Stomach smooth muscle (tissue), 2 donors: ENCODE measurements at regions not wholly inside any gene's neighbourhood (a gene's known extent, or its start where the extent isn't known, plus 50 kb on each side); places are given as distances from the start of the nearest gene placed in this dataset.

Experiments
- H3K27ac ChIP-seq: one replicate; pipeline ENCODE4 v1.7.0; 2013; ENCODE audit warnings: mild to moderate bottlenecking, low read length, inconsistent platforms
- H3K27me3 ChIP-seq, 2 donors: one replicate each; pipeline ENCODE4 v1.7.0; 2013; ENCODE audit warnings: low read length in 2 of 2; ENCODE audit not compliant: insufficient read depth in 2 of 2, control insufficient read depth in 1 of 2
- H3K36me3 ChIP-seq, 2 donors: one replicate each; pipeline ENCODE4 v1.7.0; 2013; ENCODE audit warnings: low read length in 2 of 2; ENCODE audit not compliant: control insufficient read depth in 2 of 2, insufficient read depth in 2 of 2
- H3K4me1 ChIP-seq: one replicate; pipeline ENCODE4 v1.7.0; 2013; ENCODE audit warnings: low read length; ENCODE audit not compliant: control insufficient read depth, insufficient read depth
- H3K4me3 ChIP-seq, 2 donors: one replicate each; pipeline ENCODE4 v1.7.0; 2013; ENCODE audit warnings: low read length in 2 of 2
- H3K9ac ChIP-seq, 2 donors: one replicate each; pipeline ENCODE4 v1.7.0; 2013; ENCODE audit warnings: low read length in 2 of 2, mild to moderate bottlenecking in 1 of 2
- H3K9me3 ChIP-seq, 2 donors: one replicate each; pipeline ENCODE4 v1.7.0; 2013; ENCODE audit warnings: low read length in 2 of 2; ENCODE audit not compliant: control insufficient read depth in 2 of 2
- donor health status: healthy.
- donor health status: Pancreatic carcinoma.

- H3K36me3 ChIP-seq, result no peaks in the 10 kb centered on the region
- no peaks in the 10 kb centered on the region for H3K4me1 ChIP-seq
These were observed 253.6 kb downstream of the EPHA4 start for GRCh38 chr2:221318376-221319130.

GRCh38 chr2:221322741-221323140 lies 249.4 kb downstream of the EPHA4 start:
- Histone ChIP-seq H3K27me3 (no peaks in the 10 kb centered on the region), H3K9ac (no peak overlapping the region), H3K27ac (no peak overlapping the region), H3K4me3 (no peak overlapping the region), H3K36me3 (no peaks in the 10 kb centered on the region), H3K4me1 (no peaks in the 10 kb centered on the region), H3K9me3 (no peaks in the 10 kb centered on the region)

More at GRCh38 chr2:221318376-221319130, 253.6 kb downstream of the EPHA4 start:
- Histone ChIP-seq H3K4me3 (no peak overlapping the region), H3K27me3 (no peaks in the 10 kb centered on the region), H3K9ac (no peak overlapping the region), H3K27ac (no peak overlapping the region), H3K9me3 (no peaks in the 10 kb centered on the region)

DNA sequence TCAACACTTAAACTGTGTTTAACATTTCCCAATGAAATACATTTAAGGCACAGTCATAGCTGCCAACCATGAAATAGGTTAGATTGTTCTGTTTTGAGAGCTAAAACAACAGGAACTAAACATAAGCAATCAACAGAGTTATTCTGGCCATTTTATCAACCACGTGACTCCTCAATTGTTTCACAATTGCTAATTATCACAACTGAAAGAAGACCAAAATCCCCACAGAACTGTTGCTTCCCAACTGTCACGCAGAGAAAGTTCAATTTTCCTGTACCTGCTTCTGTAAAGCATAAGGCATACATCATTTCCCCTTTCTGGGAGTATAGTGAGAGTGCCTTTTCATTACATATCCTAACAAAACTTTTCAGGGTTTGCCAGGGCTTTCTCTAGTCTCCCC lies 248.6 kb downstream of the EPHA4 start:
- Histone ChIP-seq H3K9ac (no peak overlapping the region), H3K36me3 (no peaks in the 10 kb centered on the region), H3K9me3 (no peaks in the 10 kb centered on the region), H3K27ac (no peak overlapping the region), H3K27me3 (no peaks in the 10 kb centered on the region), H3K4me1 (no peaks in the 10 kb centered on the region), H3K4me3 (no peak overlapping the region)

GRCh38 chr2:221330436-221330835 lies 241.7 kb downstream of the EPHA4 start:
- no peaks in the 10 kb centered on the region for H3K9me3 ChIP-seq
- no peaks in the 10 kb centered on the region for H3K4me1 ChIP-seq
- no peaks in the 10 kb centered on the region for H3K27me3 ChIP-seq
- H3K36me3 ChIP-seq, result no peaks in the 10 kb centered on the region
- no peak overlapping the region for H3K27ac ChIP-seq
- no peak overlapping the region for H3K4me3 ChIP-seq
- H3K9ac ChIP-seq, result no peak overlapping the region

DNA sequence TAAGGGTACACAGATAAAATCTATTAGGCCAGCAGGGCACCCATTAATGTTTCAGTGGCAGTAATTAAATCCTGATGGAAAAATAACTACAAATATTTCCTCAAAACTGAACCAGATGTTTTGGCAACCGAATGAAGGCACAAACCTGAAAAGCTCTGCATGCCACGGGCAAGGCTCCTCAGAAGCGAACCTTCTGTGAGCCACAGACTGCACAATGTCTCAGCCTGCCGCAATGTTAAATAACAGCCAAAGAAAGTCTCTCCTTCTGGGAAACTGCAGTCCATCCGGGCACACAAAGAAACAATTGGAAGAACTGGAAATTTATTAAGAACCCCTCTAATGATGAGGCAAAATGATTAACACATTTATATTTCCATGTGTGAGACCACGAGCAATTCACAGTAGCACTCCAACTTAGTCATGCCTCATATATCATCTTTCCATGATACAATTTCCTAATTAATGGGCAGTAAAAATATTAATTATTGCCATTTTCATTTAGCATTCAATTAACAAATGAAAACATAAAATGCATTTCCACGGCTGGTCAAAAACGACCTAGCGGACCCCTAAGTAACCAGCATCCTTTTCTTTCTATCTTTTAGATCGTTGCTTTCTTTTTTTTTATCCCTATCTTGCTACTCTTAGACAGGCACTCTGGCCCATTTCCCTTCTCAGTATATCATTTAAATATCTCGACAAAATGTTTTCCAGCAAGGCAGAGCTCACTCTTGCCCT lies 237.5 kb downstream of the EPHA4 start:
- H3K9ac ChIP-seq, result no peak overlapping the region
- no peaks in the 10 kb centered on the region for H3K9me3 ChIP-seq
- no peaks in the 10 kb centered on the region for H3K27me3 ChIP-seq
- no peaks in the 10 kb centered on the region for H3K36me3 ChIP-seq
- H3K4me3 ChIP-seq, result no peak overlapping the region
- H3K4me1 ChIP-seq, result no peaks in the 10 kb centered on the region
- H3K27ac ChIP-seq, result no peak overlapping the region

GRCh38 chr2:221335219-221335752 lies 236.8 kb downstream of the EPHA4 start:
- no peak overlapping the region for H3K4me3 ChIP-seq
- no peaks in the 10 kb centered on the region for H3K4me1 ChIP-seq
- no peak overlapping the region for H3K9ac ChIP-seq
- no peak overlapping the region for H3K27ac ChIP-seq
- H3K36me3 ChIP-seq, result no peaks in the 10 kb centered on the region
- H3K27me3 ChIP-seq, result no peaks in the 10 kb centered on the region
- H3K9me3 ChIP-seq, result no peaks in the 10 kb centered on the region

DNA sequence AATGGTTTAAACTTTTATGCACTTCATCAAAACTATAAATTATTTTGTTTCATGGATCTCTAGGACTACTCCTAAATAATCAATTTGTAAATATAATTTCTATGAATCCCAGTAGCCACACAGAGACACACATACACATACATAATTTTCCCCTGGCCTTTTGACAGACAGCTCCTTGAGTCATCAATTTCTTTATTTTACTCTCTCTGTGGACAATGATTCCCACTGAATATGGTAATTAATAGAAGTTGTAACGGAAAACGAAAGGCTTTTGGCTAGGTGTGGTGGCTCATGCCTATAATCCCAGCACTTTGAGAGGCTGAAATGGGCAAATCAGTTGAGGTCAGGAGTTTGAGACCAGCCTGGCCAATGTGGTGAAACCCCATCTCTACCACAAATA lies 235.1 kb downstream of the EPHA4 start:
- Histone ChIP-seq H3K4me3 (no peak overlapping the region), H3K27me3 (no peaks in the 10 kb centered on the region), H3K36me3 (no peaks in the 10 kb centered on the region), H3K9me3 (no peaks in the 10 kb centered on the region), H3K27ac (no peak overlapping the region), H3K9ac (no peak overlapping the region), H3K4me1 (no peaks in the 10 kb centered on the region)

DNA sequence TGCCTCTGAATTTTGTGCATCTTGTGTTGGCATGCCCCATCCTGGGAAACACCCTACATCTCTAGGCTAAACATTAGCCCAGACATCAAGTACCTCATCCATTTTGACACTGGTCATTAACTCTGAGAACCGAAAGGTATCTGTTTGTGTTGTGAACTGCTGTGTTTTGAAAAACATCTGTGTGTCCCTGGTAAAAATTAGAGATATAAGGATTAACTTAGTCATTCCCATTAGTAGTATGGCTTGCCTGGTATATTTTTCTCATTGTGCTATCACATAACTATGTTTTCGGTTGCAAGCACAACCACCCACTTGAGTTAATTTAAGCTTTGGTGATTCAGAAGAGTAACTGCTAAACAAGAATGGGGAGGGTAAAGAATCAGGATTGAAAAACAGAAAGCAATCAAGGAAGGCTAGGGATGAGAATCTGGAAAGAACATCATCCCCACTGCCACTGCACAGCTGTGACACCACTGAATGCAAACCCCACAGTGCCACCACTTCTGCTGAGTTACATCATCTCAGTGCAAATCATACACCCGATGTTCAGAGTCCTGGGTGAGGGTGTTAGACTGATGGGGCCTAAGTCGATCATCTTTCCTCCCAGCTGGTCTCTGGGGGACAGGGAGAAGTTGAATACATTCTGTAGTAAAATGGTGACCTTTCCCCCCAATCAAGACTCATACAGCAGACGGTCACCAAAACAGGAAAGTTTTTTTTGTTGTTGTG lies 234.0 kb downstream of the EPHA4 start:
- Histone ChIP-seq H3K27ac (no peak overlapping the region), H3K9me3 (no peaks in the 10 kb centered on the region), H3K27me3 (no peaks in the 10 kb centered on the region), H3K9ac (no peak overlapping the region), H3K4me1 (no peaks in the 10 kb centered on the region), H3K36me3 (no peaks in the 10 kb centered on the region), H3K4me3 (no peak overlapping the region)

DNA sequence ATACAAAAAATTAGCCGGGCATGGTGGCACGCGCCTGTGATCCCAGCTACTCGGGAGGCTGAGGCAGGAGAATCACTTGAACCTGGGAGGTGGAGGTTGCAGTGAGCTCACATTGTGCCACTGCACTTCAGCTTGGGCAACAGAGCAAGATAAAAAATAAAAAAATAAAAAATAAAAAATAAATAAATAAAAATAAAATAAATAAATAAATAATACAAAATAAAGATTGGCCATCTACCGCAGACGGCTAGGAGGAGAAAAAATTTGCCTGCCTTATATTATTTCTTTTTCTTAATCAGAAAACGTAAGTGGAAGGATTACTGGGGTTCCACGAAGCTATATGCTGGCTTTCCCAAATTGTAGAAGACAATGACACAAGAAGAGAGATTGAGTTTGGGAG lies 229.7 kb downstream of the EPHA4 start:
- H3K9me3 ChIP-seq, result no peaks in the 10 kb centered on the region
- no peaks in the 10 kb centered on the region for H3K27me3 ChIP-seq
- no peak overlapping the region for H3K9ac ChIP-seq
- no peaks in the 10 kb centered on the region for H3K36me3 ChIP-seq
- H3K27ac ChIP-seq, result no peak overlapping the region
- H3K4me3 ChIP-seq, result no peak overlapping the region
- H3K4me1 ChIP-seq, result no peaks in the 10 kb centered on the region

DNA sequence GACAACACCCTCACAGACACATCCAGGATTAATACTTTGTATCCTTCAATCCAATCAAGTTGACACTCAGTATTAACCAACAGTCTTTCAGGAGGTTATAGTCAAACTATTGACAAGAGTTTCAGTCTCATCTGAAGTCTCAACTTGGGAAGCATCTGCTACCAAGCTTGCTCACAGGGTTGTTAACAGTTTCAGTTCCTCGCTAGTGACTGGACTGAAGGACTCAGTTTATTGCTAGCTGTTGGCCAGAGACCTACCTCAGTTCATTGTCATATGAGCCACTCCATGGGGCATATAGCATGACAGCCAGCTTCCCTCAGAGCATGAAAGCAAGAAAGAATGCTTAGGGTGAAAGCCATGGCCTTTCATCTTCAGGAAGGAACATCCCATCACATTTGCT lies 228.6 kb downstream of the EPHA4 start:
- Histone ChIP-seq H3K9ac (no peak overlapping the region), H3K9me3 (no peaks in the 10 kb centered on the region), H3K4me3 (no peak overlapping the region), H3K4me1 (no peaks in the 10 kb centered on the region), H3K27ac (no peak overlapping the region), H3K36me3 (no peaks in the 10 kb centered on the region), H3K27me3 (no peaks in the 10 kb centered on the region)
